Kidney epithelial cell (primary cell): ENCODE measurements at regions not wholly inside any gene's neighbourhood (a gene's known extent, or its start where the extent isn't known, plus 50 kb on each side); places are given as distances from the start of the nearest gene placed in this dataset.
A peak's percentile ranks its signal among the peaks of the same experiment; 100 is the strongest.

Experiments used
- DNase-seq: peaks from one replicate; pipeline ENCODE4 v3.0.0-alpha.2; 2010; ENCODE audit warnings: low read depth
- H3K27me3 ChIP-seq: 2 replicates; pipeline ENCODE4 v1.6.0; 2011; ENCODE audit warnings: low read length; ENCODE audit not compliant: control insufficient read depth, insufficient read depth
- H3K36me3 ChIP-seq: 2 replicates; pipeline ENCODE4 v1.5.1; 2011; ENCODE audit warnings: low read length; ENCODE audit not compliant: control insufficient read depth, insufficient read depth
- H3K4me3 ChIP-seq: 2 replicates; pipeline ENCODE4 v1.5.1; 2011; ENCODE audit warnings: low read depth, mild to moderate bottlenecking, control low read depth, low read length
- CTCF ChIP-seq: IDR thresholded peaks from 2 replicates; pipeline ENCODE4 v1.5.1; 2011; ENCODE audit warnings: mild to moderate bottlenecking, moderate library complexity, low read length, control low read depth, inconsistent platforms; ENCODE audit not compliant: insufficient read depth, poor library complexity, severe bottlenecking

- no peaks in the 10 kb centered on the region for H3K27me3 ChIP-seq
- no peaks in the 10 kb centered on the region for H3K36me3 ChIP-seq
- DNase-seq, result no peak
- TF ChIP-seq CTCF, result no peak
- no peak overlapping the region for H3K4me3 ChIP-seq
Observed at GRCh38 chr1:55363268-55363667, 148.1 kb upstream of the USP24 start.

GRCh38 chr1:55362558-55362957 is 147.4 kb upstream of the USP24 start:
- peak; percentile 21 for DNase-seq
- H3K4me3 ChIP-seq, result no peak overlapping the region
- H3K27me3 ChIP-seq, result no peaks in the 10 kb centered on the region
- TF ChIP-seq CTCF, result no peak
- H3K36me3 ChIP-seq, result no peaks in the 10 kb centered on the region

GRCh38 chr1:55359611-55360010 is 144.4 kb upstream of the USP24 start:
- no peak for DNase-seq
- Histone ChIP-seq H3K27me3 (no peaks in the 10 kb centered on the region), H3K4me3 (no peak overlapping the region), H3K36me3 (no peaks in the 10 kb centered on the region)
- TF ChIP-seq CTCF, result no peak

GRCh38 chr1:55358581-55358980 is 143.4 kb upstream of the USP24 start:
- no peaks in the 10 kb centered on the region for H3K27me3 ChIP-seq
- no peak overlapping the region for H3K4me3 ChIP-seq
- DNase-seq, result no peak
- TF ChIP-seq CTCF, result no peak
- no peaks in the 10 kb centered on the region for H3K36me3 ChIP-seq

GRCh38 chr1:55355549-55355948 is 140.4 kb upstream of the USP24 start:
- Histone ChIP-seq H3K36me3 (no peaks in the 10 kb centered on the region), H3K27me3 (no peaks in the 10 kb centered on the region), H3K4me3 (no peak overlapping the region)
- DNase-seq, result no peak
- TF ChIP-seq CTCF, result no peak

- no peaks in the 10 kb centered on the region for H3K27me3 ChIP-seq
- no peak overlapping the region for H3K4me3 ChIP-seq
- TF ChIP-seq CTCF, result no peak
- no peak for DNase-seq
- no peaks in the 10 kb centered on the region for H3K36me3 ChIP-seq
Observed at GRCh38 chr1:55353707-55354620, 138.8 kb upstream of the USP24 start.
